ENCODE measurements at regions not wholly inside any gene's neighbourhood (a gene's known extent, or its start where the extent isn't known, plus 50 kb on each side); places are given as distances from the start of the nearest gene placed in this dataset.
"Not testable (repeated sequence)": the region's sequence is repeated elsewhere in the genome, so short reads cannot be mapped to it uniquely, and the experiment has no call there.

DNA sequence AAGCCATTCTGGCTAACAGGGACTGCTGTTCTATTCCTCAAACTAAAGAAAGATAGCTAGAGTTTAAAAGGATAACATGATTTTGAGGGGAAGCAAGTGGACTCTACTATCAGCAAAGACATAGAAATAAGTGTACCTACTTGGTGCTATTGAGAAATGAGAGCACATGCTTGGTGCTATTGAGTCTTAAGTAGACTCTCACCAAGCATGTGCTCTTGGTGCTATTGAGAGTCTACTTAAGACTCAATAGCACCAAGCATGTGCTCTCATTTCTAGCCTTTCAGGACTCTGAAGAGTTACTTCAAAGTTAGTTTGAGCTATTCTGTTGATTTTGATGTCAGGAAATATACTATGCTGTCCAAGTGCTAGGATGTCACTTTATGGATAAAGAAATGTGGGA, 733.0 kb upstream of the ZWINT start:
- H3K9me3 Mint-ChIP-seq = peaks cover 0 to 28% (median 4%) of the 10 kb centered on the region in 11 donors
- H3K4me3 Mint-ChIP-seq = no peak overlapping the region
- POLR2A ChIA-PET = no interaction called here
- H3K36me3 Mint-ChIP-seq = no peaks in the 10 kb centered on the region
- H3K27ac ChIP-seq (ENCODE audit: low read depth, low read length) = no peak overlapping the region
- H3K9me3 ChIP-seq (ENCODE audit: control insufficient read depth in 2 of 3, low read length in 3 of 3) = no peaks in the 10 kb centered on the region
- no peaks in the 10 kb centered on the region for H3K27me3 Mint-ChIP-seq
- ATAC-seq (no peak), DNase-seq (no peak)
- CTCF ChIA-PET = no interaction called here
- no peaks in the 10 kb centered on the region for H3K4me1 Mint-ChIP-seq
- no peaks in the 10 kb centered on the region for H3K27me3 ChIP-seq (ENCODE audit: control insufficient read depth in 2 of 2, insufficient read depth in 2 of 2, low read length in 2 of 2)
- intact Hi-C loops (cut with micrococcal nuclease) = no loop called here
- no peak overlapping the region for H3K4me3 ChIP-seq (ENCODE audit: low read length)
- no peaks in the 10 kb centered on the region for H3K4me1 ChIP-seq (ENCODE audit: control insufficient read depth in 2 of 2, insufficient read depth in 2 of 2, low read length in 2 of 2)
- no peak overlapping the region for H3K27ac Mint-ChIP-seq
- H3K36me3 ChIP-seq (ENCODE audit: control insufficient read depth in 2 of 3, insufficient read depth in 3 of 3, low read length in 3 of 3) = no peaks in the 10 kb centered on the region

DNA sequence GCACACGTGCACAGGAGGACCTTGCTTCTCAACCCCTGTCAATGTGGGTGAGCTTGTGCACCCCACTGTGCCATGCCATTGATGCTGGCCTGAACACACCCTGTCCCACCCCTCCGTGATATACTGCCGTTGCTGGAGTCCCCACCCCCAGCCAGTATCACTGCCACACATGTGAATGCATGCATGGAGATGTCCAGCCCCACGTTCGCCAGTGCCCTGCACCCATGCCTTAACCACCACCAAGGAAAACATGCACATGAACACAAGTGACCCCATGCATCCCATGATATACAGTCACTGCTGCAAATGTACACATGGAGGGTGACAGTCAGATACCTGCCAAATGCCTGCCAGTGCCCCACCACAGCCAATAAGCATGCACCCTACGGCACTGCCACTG, 692.5 kb upstream of the ZWINT start:
- Mint-ChIP-seq H3K27ac (no peak overlapping the region), H3K36me3 (no peaks in the 10 kb centered on the region), H3K4me1 (no peaks in the 10 kb centered on the region), H3K27me3 (no peaks in the 10 kb centered on the region), H3K4me3 (no peak overlapping the region), H3K9me3 (peaks cover 0 to 44% (median 21%) of the 10 kb centered on the region in 11 donors)
- Histone ChIP-seq H3K4me3 (ENCODE audit: low read length) (no peak overlapping the region), H3K9me3 (ENCODE audit: control insufficient read depth in 2 of 3, low read length in 3 of 3) (peaks cover 0 to 5% (median 0%) of the 10 kb centered on the region in 3 experiments), H3K27me3 (ENCODE audit: control insufficient read depth in 2 of 2, insufficient read depth in 2 of 2, low read length in 2 of 2) (no peaks in the 10 kb centered on the region), H3K36me3 (ENCODE audit: control insufficient read depth in 2 of 3, insufficient read depth in 3 of 3, low read length in 3 of 3) (no peaks in the 10 kb centered on the region), H3K27ac (ENCODE audit: low read depth, low read length) (no peak overlapping the region), H3K4me1 (ENCODE audit: control insufficient read depth in 2 of 2, insufficient read depth in 2 of 2, low read length in 2 of 2) (no peaks in the 10 kb centered on the region)
- DNase-seq (no peak), ATAC-seq (no peak)
- intact Hi-C loops (cut with micrococcal nuclease) = no loop called here
- ChIA-PET CTCF (no interaction called here), POLR2A (no interaction called here)

DNA sequence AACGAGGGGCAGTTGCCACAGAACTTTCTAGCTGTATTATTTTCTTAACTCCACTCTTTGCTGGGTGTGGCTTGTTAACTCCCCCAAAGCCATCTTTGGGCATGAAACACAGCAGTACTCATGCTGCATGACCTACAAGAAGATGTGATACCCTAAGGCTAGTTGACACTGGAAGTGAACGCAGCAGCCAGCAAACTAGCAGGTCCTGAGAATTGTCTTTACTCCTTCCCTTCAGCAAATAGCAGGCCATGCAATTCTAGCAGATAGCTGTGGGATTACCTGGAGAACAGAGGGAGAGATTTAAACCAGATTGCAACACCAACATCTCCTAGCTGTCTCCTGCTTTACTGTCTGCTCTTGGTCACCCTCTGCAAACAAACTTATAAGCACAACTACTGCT, 688.0 kb upstream of the ZWINT start:
- H3K27ac ChIP-seq (ENCODE audit: low read depth, low read length) = no peak overlapping the region
- ChIA-PET POLR2A (no interaction called here), CTCF (no interaction called here)
- H3K9me3 ChIP-seq (ENCODE audit: control insufficient read depth in 2 of 3, low read length in 3 of 3) = peaks cover 0 to 5% (median 0%) of the 10 kb centered on the region in 3 experiments
- no peaks in the 10 kb centered on the region for H3K4me1 ChIP-seq (ENCODE audit: control insufficient read depth in 2 of 2, insufficient read depth in 2 of 2, low read length in 2 of 2)
- H3K36me3 Mint-ChIP-seq = no peaks in the 10 kb centered on the region
- H3K36me3 ChIP-seq (ENCODE audit: control insufficient read depth in 2 of 3, insufficient read depth in 3 of 3, low read length in 3 of 3) = no peaks in the 10 kb centered on the region
- no peak for ATAC-seq
- H3K27me3 ChIP-seq (ENCODE audit: control insufficient read depth in 2 of 2, insufficient read depth in 2 of 2, low read length in 2 of 2) = no peaks in the 10 kb centered on the region
- H3K9me3 Mint-ChIP-seq = peaks cover 0 to 21% (median 12%) of the 10 kb centered on the region in 11 donors
- DNase-seq = no peak
- H3K4me3 ChIP-seq (ENCODE audit: low read length) = no peak overlapping the region
- H3K4me1 Mint-ChIP-seq = no peaks in the 10 kb centered on the region
- H3K27ac Mint-ChIP-seq = no peak overlapping the region
- intact Hi-C loops (cut with micrococcal nuclease) = no loop called here
- H3K27me3 Mint-ChIP-seq = no peaks in the 10 kb centered on the region
- H3K4me3 Mint-ChIP-seq = no peak overlapping the region

DNA sequence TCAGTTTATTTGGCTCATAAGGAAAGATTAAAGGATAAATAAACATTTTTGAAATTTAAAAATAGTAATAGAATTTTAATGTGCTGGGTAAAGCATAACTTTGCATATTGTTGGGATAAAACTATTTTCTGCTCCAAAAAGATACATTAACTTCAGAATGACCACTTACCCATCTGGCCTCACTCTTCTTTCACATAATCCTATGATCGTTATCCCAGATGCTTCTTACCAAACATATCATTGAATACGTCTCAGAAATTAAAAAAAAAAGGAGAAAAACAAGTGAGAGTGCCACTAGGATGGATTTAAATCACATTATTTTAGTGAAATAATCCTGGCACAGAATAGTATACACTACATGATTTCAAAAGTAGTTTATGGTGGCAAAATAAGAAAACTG, 677.5 kb upstream of the ZWINT start:
- Histone ChIP-seq H3K9me3 (ENCODE audit: control insufficient read depth in 2 of 3, low read length in 3 of 3) (no peaks in the 10 kb centered on the region), H3K4me3 (ENCODE audit: low read length) (no peak overlapping the region), H3K4me1 (ENCODE audit: control insufficient read depth in 2 of 2, insufficient read depth in 2 of 2, low read length in 2 of 2) (no peaks in the 10 kb centered on the region), H3K27ac (ENCODE audit: low read depth, low read length) (no peak overlapping the region), H3K27me3 (ENCODE audit: control insufficient read depth in 2 of 2, insufficient read depth in 2 of 2, low read length in 2 of 2) (no peaks in the 10 kb centered on the region), H3K36me3 (ENCODE audit: control insufficient read depth in 2 of 3, insufficient read depth in 3 of 3, low read length in 3 of 3) (no peaks in the 10 kb centered on the region)
- Mint-ChIP-seq H3K27me3 (no peaks in the 10 kb centered on the region), H3K27ac (no peak overlapping the region), H3K4me3 (no peak overlapping the region), H3K4me1 (no peaks in the 10 kb centered on the region), H3K36me3 (no peaks in the 10 kb centered on the region), H3K9me3 (peaks cover 0 to 9% (median 1%) of the 10 kb centered on the region in 11 donors)
- intact Hi-C loops (cut with micrococcal nuclease) = no loop called here
- ATAC-seq (no peak), DNase-seq (no peak)
- CTCF ChIA-PET = no interaction called here
- POLR2A ChIA-PET = no interaction called here

DNA sequence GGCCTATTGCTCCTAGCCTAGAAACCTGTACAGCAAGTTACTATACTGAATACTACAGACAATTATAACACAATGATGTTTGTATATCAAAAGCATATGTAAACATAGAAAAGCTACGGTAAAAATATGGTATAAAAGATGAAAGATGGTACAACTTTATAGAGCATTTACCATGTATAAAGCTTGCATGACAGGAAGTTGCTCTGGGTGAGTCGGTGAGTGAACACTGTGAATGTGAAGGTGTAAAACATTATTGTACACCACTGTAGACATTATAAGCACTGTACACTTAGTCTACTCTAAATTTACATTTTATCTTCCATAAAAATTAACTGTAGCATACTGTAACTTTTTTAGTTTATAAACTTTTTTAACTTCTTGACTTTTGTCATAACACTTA, 674.3 kb upstream of the ZWINT start:
- Histone ChIP-seq H3K4me3 (ENCODE audit: low read length) (no peak overlapping the region), H3K9me3 (ENCODE audit: control insufficient read depth in 2 of 3, low read length in 3 of 3) (peaks cover 0 to 16% (median 0%) of the 10 kb centered on the region in 3 experiments), H3K27me3 (ENCODE audit: control insufficient read depth in 2 of 2, insufficient read depth in 2 of 2, low read length in 2 of 2) (no peaks in the 10 kb centered on the region), H3K36me3 (ENCODE audit: control insufficient read depth in 2 of 3, insufficient read depth in 3 of 3, low read length in 3 of 3) (no peaks in the 10 kb centered on the region), H3K27ac (ENCODE audit: low read depth, low read length) (no peak overlapping the region), H3K4me1 (ENCODE audit: control insufficient read depth in 2 of 2, insufficient read depth in 2 of 2, low read length in 2 of 2) (no peaks in the 10 kb centered on the region)
- ATAC-seq (no peak), DNase-seq (no peak)
- Mint-ChIP-seq H3K4me1 (no peaks in the 10 kb centered on the region), H3K27ac (no peak overlapping the region), H3K27me3 (no peaks in the 10 kb centered on the region), H3K36me3 (peaks cover 0 to 6% (median 0%) of the 10 kb centered on the region in 5 donors), H3K9me3 (peaks cover 4 to 33% (median 19%) of the 10 kb centered on the region in 11 donors), H3K4me3 (no peak overlapping the region)
- intact Hi-C loops (cut with micrococcal nuclease) = no loop called here
- POLR2A ChIA-PET = no interaction called here
- CTCF ChIA-PET = no interaction called here

DNA sequence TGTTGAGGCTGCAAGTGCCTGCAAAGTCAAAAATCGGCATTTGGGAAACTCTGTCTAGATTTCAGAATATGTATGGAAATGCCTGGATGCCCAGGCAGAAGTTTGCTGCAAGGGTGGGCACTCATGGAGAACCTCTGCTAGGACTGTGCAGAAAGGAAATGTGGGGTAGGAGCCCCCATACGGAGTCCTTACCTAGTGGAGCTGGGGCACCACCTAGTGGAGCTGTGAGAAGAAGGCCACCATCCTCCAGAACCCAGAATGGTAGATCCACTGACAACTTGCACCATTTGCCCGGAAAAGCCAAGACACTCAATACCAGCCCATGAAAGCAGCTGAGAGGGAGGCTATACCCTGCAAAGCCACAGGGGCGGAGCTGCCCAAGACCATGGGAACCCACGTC, 671.2 kb upstream of the ZWINT start:
- H3K4me1 ChIP-seq (ENCODE audit: control insufficient read depth in 2 of 2, insufficient read depth in 2 of 2, low read length in 2 of 2); POLR2A ChIA-PET; H3K4me1 Mint-ChIP-seq; CTCF ChIA-PET; H3K4me3 Mint-ChIP-seq; intact Hi-C loops (cut with micrococcal nuclease); H3K27ac Mint-ChIP-seq; H3K27ac ChIP-seq (ENCODE audit: low read depth, low read length); ATAC-seq; H3K4me3 ChIP-seq (ENCODE audit: low read length); H3K27me3 ChIP-seq (ENCODE audit: control insufficient read depth in 2 of 2, insufficient read depth in 2 of 2, low read length in 2 of 2); H3K36me3 Mint-ChIP-seq; DNase-seq; H3K27me3 Mint-ChIP-seq; H3K36me3 ChIP-seq (ENCODE audit: control insufficient read depth in 2 of 3, insufficient read depth in 3 of 3, low read length in 3 of 3): not testable (repeated sequence)
- peaks cover 10 to 46% (median 22%) of the 10 kb centered on the region in 11 donors for H3K9me3 Mint-ChIP-seq
- peaks cover 0 to 25% (median 0%) of the 10 kb centered on the region in 3 experiments for H3K9me3 ChIP-seq (ENCODE audit: control insufficient read depth in 2 of 3, low read length in 3 of 3)

DNA sequence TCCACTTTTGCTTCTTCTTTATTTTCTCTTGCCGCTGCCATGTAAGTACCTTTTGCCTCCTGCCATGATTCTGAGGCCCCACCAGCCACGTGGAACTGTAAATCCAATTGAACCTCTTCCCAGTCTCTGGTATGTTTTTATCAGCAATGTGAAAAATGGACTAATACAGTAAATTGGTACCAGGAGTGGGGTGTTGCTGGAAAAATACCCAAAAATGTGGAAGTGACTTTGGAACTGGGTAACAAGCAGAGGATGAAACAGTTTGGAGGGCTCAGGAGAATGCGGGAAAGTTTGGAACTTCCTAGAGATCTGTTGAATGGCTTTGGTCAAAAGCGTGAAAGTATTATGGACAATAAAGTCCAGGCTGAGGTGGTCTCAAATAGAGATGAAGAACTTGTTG, 670.3 kb upstream of the ZWINT start:
- CTCF ChIA-PET = no interaction called here
- intact Hi-C loops (cut with micrococcal nuclease) = no loop called here
- H3K27ac ChIP-seq (ENCODE audit: low read depth, low read length) = no peak overlapping the region
- DNase-seq (no peak), ATAC-seq (no peak)
- POLR2A ChIA-PET = no interaction called here
- no peak overlapping the region for H3K4me3 ChIP-seq (ENCODE audit: low read length)
- Mint-ChIP-seq H3K36me3 (peaks cover 0 to 6% (median 0%) of the 10 kb centered on the region in 5 donors), H3K4me1 (no peaks in the 10 kb centered on the region), H3K27ac (no peak overlapping the region), H3K4me3 (no peak overlapping the region), H3K27me3 (no peaks in the 10 kb centered on the region), H3K9me3 (peaks cover 11 to 46% (median 21%) of the 10 kb centered on the region in 11 donors)
- H3K9me3 ChIP-seq (ENCODE audit: control insufficient read depth in 2 of 3, low read length in 3 of 3) = peaks cover 0 to 25% (median 0%) of the 10 kb centered on the region in 3 experiments
- no peaks in the 10 kb centered on the region for H3K27me3 ChIP-seq (ENCODE audit: control insufficient read depth in 2 of 2, insufficient read depth in 2 of 2, low read length in 2 of 2)
- no peaks in the 10 kb centered on the region for H3K36me3 ChIP-seq (ENCODE audit: control insufficient read depth in 2 of 3, insufficient read depth in 3 of 3, low read length in 3 of 3)
- no peaks in the 10 kb centered on the region for H3K4me1 ChIP-seq (ENCODE audit: control insufficient read depth in 2 of 2, insufficient read depth in 2 of 2, low read length in 2 of 2)
